GM19395 (cell line): ENCODE measurements at regions not wholly inside any gene's neighbourhood (a gene's known extent, or its start where the extent isn't known, plus 50 kb on each side); places are given as distances from the start of the nearest gene placed in this dataset.
"Not testable (repeated sequence)": the region's sequence is repeated elsewhere in the genome, so short reads cannot be mapped to it uniquely, and the experiment has no call there.

Source experiments
- ATAC-seq: cut with Tn5 transposase; IDR thresholded peaks from one replicate; pipeline ENCODE4 v1.9.1; 2021; ENCODE audit warnings: mild to moderate bottlenecking, moderate library complexity; ENCODE audit not compliant: unreplicated experiment

DNA sequence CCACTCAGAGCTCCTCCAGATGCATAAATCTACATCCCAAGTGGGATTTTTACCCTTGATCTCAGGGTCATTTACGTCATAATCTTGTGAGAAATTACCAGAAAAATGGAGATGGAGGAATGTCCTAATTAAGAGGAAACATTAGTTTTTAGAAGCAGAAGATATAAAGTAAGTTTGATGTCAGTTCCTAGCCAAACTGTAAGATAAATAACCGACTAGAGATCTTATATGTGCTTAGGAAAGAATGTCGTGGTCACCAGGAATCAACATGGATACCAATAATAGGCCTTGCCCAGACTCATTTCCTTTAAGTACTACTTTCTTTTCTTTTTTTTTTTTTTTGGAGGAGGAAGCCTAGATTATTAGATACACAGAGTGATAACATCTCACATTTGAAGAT, 186.9 kb downstream of the UTRN start:
- no peak for ATAC-seq

DNA sequence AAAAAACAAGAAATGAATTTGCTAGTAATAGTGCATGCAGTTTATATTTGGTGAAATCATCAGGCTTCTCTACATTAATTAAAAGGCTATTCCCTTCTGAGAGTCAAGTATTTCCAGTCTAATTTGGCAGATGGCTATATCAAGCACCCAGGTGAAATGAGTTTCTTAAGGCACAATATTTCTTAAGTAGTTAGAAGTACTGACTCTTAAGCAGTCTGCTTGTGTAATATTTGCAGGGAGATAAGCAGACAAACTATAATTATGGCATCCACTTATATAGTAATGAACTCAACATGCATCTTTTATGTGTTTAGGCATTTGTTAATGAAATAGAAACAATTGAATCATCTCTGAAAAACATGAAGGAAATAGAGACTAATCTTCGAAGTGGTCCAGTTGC, 189.2 kb downstream of the UTRN start:
- ATAC-seq: no peak

- no peak for ATAC-seq
Measured at GRCh38 chr6:144474904-144475303, 189.8 kb downstream of the UTRN start.

DNA sequence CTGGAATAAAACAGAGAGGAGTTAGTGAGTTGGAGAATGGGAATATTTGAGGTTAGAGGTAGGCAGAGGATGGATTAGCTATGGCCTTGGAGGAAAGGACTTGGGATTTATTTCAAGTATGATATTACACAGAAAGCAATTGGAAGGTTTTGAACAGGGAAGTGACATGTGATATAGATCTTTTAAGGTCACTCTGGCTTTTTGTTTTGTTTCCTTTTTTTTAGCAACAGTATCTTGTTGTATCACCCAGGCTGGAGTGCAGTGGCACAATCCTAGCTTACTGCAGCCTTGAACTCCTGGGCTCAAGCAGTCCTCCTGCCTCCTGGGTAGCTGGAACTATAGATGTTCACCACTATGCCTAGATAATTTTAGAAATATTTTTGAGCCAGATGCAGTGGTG, 190.3 kb downstream of the UTRN start:
- no peak for ATAC-seq

GRCh38 chr6:144476286-144476685, 191.2 kb downstream of the UTRN start:
- no peak for ATAC-seq

- no peak for ATAC-seq
Measured at GRCh38 chr6:144477396-144477795, 192.3 kb downstream of the UTRN start.

- no peak for ATAC-seq
Measured at GRCh38 chr6:144477856-144478255, 192.7 kb downstream of the UTRN start.

- ATAC-seq: no peak
Measured at GRCh38 chr6:144478483-144478882, 193.3 kb downstream of the UTRN start.

DNA sequence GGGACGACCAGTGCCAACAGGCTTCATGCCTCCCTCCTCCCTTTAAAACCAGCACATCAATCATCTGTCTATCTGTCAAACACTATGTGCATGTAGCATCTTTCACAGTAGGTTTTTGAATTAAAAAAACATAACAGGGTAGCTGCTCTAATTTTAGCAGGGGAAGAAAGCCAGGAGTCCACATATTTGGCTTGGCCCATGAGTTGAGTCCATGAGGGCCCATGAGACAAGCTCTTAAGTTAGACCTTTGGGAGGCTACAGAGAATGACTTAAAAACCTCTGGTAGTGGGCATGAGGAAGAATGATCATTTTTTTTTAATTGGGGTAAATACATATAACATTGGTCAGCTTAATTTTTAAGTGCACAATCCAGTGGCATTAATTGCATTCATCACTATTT, 194.9 kb downstream of the UTRN start:
- ATAC-seq: no peak

DNA sequence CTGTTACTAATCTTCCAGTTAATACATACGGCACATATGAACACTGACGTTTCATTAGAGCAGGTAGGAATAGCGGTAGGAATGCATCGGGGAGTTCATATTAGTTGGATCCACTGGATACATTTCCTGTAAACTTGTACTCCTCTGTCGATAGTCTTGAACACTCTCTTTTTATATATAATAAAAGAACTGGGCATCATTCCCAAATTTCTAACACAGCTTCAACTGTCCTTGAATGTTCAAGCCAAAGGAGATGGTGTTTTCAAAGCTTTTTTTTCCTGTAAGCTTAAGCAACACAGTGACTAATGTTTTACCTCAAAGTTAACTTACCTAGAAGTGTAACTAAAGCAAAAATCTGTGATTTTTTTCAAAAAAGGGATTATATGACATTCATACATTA, 195.3 kb downstream of the UTRN start:
- no peak for ATAC-seq

DNA sequence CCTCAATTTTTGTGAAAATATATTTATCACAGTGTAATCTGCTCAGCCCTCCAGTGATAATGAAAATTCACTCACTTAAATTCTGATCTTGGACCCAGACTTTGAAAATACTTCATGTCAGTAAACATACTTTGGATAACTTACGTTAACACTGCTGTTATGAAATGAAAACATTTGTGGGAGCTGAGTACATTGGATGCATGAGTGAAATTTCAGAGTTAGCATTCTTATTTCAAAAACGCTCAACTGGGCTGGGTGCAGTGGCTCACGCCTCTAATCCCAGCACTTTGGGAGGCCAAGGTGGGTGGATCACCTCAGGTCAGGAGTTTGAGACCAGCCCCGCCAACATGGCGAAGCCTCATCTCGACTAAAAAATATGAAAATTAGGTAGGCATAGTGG, 196.4 kb downstream of the UTRN start:
- no peak for ATAC-seq

GRCh38 chr6:144482142-144482541, 197.0 kb downstream of the UTRN start:
- ATAC-seq: peak; percentile 88

DNA sequence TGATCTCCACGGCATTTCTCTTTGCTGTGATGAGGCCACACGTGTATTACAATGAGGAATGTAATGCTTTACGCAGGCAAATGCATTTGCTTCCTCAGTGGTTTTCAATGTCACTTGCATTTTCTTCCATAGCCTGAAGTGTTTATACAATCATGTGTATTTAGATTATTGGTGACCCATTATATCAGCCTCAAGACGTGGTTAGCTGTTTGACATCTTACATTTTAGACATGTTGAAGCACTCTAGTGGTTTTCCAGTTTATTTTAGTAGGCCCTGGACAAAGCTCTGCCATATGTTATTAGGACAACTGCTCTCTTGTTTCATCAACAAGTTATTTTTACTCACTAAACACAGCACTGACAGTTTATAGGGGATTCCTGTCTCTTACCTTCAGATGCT, 200.4 kb downstream of the UTRN start:
- ATAC-seq: no peak

GRCh38 chr6:144488590-144488989, 203.5 kb downstream of the UTRN start:
- no peak for ATAC-seq

- ATAC-seq: no peak
Measured at GRCh38 chr6:144493035-144493910, 208.1 kb downstream of the UTRN start.

DNA sequence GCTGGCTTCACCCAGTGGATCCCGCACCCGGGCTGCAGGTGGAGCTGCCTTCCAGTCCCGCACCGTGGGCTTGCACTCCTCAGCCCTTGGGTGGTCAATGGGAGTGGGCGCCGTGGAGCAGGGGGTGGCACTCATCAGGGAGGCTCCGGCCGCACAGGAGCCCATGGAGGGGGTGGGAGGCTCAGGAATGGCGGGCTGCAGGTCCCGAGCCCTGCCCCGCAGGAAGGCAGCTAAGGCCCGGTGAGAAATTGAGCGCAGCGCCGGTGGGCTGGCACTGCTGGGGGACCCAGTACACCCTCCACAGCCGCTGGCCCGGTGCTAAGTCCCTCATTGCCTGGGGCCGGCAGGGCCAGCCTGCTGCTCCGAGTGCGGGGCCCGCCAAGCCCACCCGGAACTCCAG, 209.9 kb downstream of the UTRN start:
- ATAC-seq: not testable (repeated sequence)

DNA sequence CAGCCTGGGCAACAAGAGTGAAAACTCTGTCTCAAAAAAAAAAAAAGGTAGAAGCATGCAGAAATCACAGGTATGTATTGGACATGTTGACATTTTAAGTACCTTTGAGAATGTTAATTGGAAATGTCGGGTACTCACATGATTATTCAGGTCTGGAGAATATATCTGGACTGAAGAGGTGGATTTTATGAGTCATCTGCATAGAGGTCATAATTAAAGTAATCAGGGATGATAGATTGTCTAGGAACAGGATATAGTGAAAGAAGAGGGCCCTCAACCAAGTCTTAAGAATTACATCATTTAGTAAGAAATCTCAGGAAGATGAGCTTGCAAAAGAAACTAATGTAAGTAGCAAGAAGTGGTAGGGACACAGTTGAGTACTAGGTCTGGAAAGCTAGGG, 212.5 kb downstream of the UTRN start:
- ATAC-seq: no peak

DNA sequence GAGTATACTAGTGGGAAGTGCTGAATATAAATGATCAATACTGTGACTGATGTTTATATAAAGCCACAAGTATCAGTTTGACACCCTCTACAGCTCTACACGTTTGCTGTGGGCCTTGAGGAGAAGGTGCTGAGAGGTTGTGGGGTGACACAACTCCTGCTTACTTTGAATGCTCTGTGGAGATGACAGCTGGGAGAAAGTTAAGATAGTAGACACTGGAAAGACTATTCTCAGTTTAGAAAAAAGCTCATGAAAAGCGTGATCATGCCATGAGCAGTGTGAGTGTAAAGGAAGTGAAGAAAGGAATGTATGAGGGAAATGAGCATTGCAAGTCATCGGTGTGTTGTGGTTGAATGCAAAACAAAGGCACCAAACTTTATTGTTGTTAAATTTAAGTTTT, 215.8 kb downstream of the UTRN start:
- no peak for ATAC-seq

DNA sequence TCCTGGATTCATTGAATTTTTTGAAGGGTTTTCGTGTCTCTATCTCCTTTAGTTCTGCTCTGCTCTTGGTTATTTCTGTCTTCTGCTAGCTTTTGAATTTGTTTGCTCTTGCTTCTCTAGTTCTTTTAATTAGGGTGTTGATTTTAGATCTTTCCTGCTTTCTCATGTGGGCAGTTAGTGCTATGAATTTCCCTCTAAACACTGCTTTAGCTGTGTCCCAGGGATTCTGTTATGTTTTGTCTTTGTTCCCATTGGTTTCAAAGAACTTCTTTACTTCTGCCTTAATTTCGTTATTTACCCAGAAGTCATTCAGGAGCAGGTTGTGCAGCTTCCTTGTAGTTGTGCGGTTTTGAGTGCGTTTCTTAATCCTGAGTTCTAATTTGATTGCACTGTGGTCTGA, 220.1 kb downstream of the UTRN start:
- not testable (repeated sequence) for ATAC-seq

DNA sequence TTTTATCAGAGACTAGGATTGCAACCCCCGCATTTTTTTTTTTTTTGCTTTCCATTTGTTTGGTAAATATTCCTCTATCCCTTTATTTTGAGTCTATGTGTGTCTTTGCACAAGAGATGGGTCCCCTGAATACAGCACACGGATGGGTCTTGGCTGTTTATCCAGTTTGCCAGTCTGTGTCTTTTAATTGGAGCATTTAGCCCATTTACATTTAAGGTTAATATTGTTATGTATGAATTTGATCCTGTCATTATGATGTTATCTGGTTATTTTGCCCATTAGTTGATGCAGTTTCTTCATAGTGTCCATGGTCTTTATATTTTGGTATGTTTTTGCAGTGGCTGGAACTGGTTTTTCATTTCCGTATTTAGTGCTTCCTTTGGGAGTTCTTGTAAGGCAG, 220.9 kb downstream of the UTRN start:
- ATAC-seq: not testable (repeated sequence)

GRCh38 chr6:144507772-144508312, 222.7 kb downstream of the UTRN start:
- not testable (repeated sequence) for ATAC-seq

GRCh38 chr6:144510859-144511258, 225.7 kb downstream of the UTRN start:
- no peak for ATAC-seq

- no peak for ATAC-seq
Measured at GRCh38 chr6:144515761-144516160, 230.6 kb downstream of the UTRN start.
